ENCODE measurements at regions not wholly inside any gene's neighbourhood (a gene's known extent, or its start where the extent isn't known, plus 50 kb on each side); places are given as distances from the start of the nearest gene placed in this dataset.

DNA sequence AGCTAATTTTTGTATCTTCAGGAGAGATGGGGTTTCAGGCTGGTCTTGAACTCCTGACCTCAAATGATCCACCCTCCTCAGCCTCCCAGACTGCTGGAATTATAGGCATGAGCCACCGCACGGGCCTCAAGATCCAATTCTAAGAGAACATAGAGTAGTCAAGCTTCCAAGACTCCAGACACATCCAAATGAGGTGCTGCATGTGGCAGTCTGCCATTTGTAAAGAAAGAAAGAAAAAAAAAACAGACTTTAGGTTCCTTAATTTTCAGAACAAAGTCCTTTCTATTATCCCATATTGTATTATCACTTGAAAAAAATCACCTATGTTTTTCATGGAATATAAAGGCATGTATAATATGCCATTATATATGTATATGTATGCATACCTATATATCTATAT lies 2104.5 kb downstream of the MAT2B start:
- TF ChIP-seq, protein P1, sequence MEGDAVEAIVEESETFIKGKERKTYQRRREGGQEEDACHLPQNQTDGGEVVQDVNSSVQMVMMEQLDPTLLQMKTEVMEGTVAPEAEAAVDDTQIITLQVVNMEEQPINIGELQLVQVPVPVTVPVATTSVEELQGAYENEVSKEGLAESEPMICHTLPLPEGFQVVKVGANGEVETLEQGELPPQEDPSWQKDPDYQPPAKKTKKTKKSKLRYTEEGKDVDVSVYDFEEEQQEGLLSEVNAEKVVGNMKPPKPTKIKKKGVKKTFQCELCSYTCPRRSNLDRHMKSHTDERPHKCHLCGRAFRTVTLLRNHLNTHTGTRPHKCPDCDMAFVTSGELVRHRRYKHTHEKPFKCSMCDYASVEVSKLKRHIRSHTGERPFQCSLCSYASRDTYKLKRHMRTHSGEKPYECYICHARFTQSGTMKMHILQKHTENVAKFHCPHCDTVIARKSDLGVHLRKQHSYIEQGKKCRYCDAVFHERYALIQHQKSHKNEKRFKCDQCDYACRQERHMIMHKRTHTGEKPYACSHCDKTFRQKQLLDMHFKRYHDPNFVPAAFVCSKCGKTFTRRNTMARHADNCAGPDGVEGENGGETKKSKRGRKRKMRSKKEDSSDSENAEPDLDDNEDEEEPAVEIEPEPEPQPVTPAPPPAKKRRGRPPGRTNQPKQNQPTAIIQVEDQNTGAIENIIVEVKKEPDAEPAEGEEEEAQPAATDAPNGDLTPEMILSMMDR (IDR thresholded peaks at IDR 0.05), result no peak

DNA sequence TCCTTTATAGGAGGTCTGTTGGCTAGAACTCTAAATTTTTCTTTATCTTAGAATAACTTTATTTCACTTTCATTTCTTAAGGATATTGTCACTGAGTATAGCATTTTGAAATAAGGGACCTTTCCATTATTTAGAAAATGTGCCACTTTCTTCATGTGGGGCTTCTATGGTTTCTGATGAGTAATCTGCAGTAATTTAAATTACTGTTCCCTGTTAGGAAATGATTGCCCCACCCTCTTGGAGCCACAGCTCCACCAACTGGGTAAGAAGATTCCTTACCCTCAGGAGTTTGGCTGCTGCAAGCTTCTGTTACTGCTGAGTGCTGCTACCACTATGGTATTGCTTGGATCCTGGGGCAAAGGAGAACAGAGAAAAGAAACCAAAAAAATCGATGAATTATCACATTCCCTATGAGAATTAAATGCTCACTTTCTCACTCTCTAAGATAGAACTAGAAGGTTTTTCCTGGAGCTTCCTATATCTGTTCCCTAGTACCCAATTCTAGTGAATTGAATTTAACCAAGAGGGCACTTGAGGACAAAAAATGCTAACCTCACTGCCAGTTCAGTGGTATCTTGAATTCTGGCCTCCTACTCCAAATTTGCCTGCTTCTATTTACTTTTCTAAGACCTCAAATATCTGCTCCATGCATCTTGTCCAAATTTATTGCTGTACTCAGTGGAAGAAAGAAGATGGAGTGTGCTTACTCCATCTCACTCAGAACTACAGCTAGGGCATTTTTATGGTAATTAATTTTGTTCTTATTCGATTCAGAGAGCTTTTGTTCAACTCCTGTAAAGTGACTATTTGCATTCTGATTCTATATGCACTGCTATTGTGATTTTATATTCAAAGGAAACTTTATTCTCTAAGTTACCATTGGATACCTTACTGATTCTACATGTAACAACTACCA lies 2111.3 kb downstream of the MAT2B start:
- no peak overlapping the region for H3K4me3 ChIP-seq
- DNase-seq (ENCODE audit: low spot score), result no peak
- H3K27ac ChIP-seq, result no peak overlapping the region
- TF ChIP-seq, protein P1 (IDR thresholded peaks at IDR 0.05), result no peak

More for the DNA sequence above, 2104.5 kb downstream of the MAT2B start:
- Histone ChIP-seq H3K4me3 (no peak overlapping the region), H3K27ac (no peak overlapping the region)
- no peak for DNase-seq (ENCODE audit: low spot score)

DNA sequence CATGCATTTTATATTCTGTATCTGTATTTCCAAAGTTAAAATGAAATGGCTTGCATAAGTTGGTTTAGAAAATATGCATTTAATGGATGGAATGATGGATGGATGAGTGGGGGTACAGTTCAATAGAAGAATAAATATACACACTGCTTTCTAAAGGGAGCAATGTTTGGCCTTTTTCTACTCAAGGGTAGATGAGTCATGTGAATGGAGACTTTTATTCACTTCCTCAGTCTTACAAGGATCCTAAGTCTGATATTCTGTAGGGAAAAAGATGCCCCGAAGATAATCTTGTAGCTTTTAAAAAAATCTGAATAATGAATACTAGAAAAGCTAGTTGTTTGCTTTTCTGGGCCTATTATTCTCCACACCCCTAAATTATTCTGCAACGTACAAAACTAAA lies 2112.1 kb downstream of the MAT2B start:
- DNase-seq (ENCODE audit: low spot score), result no peak
- no peak overlapping the region for H3K4me3 ChIP-seq
- H3K27ac ChIP-seq, result no peak overlapping the region
- TF ChIP-seq, protein P1 (IDR thresholded peaks at IDR 0.05), result no peak

GRCh38 chr5:165620394-165620793 lies 2115.0 kb downstream of the MAT2B start:
- Histone ChIP-seq H3K4me3 (no peak overlapping the region), H3K27ac (no peak overlapping the region)
- DNase-seq (ENCODE audit: low spot score), result no peak
- TF ChIP-seq, protein P1 (IDR thresholded peaks at IDR 0.05), result no peak

GRCh38 chr5:165622864-165623536 lies 2117.6 kb downstream of the MAT2B start:
- no peak overlapping the region for H3K27ac ChIP-seq
- no peak for DNase-seq (ENCODE audit: low spot score)
- H3K4me3 ChIP-seq, result no peak overlapping the region
- TF ChIP-seq, protein P1 (IDR thresholded peaks at IDR 0.05), result no peak

DNA sequence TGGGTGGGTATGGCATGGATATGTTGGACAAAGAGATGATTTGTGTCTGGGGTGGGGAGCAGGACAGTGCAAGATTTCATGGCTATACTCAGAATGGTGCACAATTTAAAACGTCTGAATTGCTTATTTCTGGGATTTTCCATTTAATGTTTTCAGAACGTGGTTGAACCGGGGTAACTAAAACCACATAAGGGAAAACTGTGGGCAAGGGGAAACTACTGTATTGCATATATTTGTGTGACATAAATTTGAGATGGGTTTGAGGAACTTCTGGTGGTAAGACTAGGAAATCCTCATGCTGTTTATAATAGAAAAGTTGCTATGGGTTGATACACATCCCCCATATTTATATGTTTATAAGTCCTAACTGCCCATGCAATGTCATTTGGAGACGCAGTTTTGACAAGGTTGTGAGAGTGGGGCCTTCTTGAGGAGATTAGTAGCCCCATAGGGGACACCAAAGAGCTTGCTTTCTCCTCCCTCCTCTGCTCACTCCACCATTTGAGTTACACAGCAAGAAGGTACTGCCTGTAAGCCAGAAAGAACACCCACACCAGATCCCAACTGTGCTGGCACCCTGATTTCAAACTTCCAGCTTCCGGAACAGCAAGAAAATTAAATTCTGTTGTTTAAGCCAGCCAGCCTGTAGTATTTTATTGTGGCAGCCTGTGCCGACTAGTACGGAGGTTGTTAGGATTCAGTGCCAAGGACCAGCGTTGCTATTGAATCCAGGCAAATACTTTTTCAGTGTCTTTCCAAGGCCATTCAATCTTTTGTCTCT lies 2118.9 kb downstream of the MAT2B start:
- TF ChIP-seq, protein P1 (IDR thresholded peaks at IDR 0.05), result no peak
- Histone ChIP-seq H3K4me3 (no peak overlapping the region), H3K27ac (no peak overlapping the region)
- DNase-seq (ENCODE audit: low spot score), result no peak
